Effector CD8-positive, alpha-beta T cell (primary cell): ENCODE measurements at regions not wholly inside any gene's neighbourhood (a gene's known extent, or its start where the extent isn't known, plus 50 kb on each side); places are given as distances from the start of the nearest gene placed in this dataset.
"Not testable (repeated sequence)": the region's sequence is repeated elsewhere in the genome, so short reads cannot be mapped to it uniquely, and the experiment has no call there.

Experiments used
- DNase-seq: peaks from one replicate; lab custom pipeline; 2025; lab: John Stamatoyannopoulos, UW

GRCh38 chr5:117624201-117624600 lies 1049.6 kb upstream of the SEMA6A start:
- DNase-seq, result no peak

GRCh38 chr5:117623042-117623805 lies 1048.6 kb upstream of the SEMA6A start:
- no peak for DNase-seq

- no peak for DNase-seq
Observed at GRCh38 chr5:117621921-117622320, 1047.3 kb upstream of the SEMA6A start.

- no peak for DNase-seq
Observed at GRCh38 chr5:117615226-117615625, 1040.6 kb upstream of the SEMA6A start.

- no peak for DNase-seq
Observed at GRCh38 chr5:117614408-117614807, 1039.8 kb upstream of the SEMA6A start.

GRCh38 chr5:117604845-117605244 lies 1030.2 kb upstream of the SEMA6A start:
- DNase-seq, result no peak

- not testable (repeated sequence) for DNase-seq
Observed at GRCh38 chr5:117599811-117600210, 1025.2 kb upstream of the SEMA6A start.

- DNase-seq, result no peak
Observed at GRCh38 chr5:117594166-117594565, 1019.5 kb upstream of the SEMA6A start.

- DNase-seq, result no peak
Observed at GRCh38 chr5:117590944-117591343, 1016.3 kb upstream of the SEMA6A start.

- DNase-seq, result no peak
Observed at GRCh38 chr5:117588611-117589010, 1014.0 kb upstream of the SEMA6A start.

- no peak for DNase-seq
Observed at GRCh38 chr5:117587111-117587510, 1012.5 kb upstream of the SEMA6A start.

- no peak for DNase-seq
Observed at GRCh38 chr5:117568622-117569021, 994.0 kb upstream of the SEMA6A start.

GRCh38 chr5:117568126-117568525 lies 993.5 kb upstream of the SEMA6A start:
- no peak for DNase-seq

GRCh38 chr5:117562647-117563046 lies 988.0 kb upstream of the SEMA6A start:
- no peak for DNase-seq

- DNase-seq, result no peak
Observed at GRCh38 chr5:117561531-117561930, 986.9 kb upstream of the SEMA6A start.

- DNase-seq, result no peak
Observed at GRCh38 chr5:117559005-117559844, 984.6 kb upstream of the SEMA6A start.

GRCh38 chr5:117551236-117551635 lies 976.6 kb upstream of the SEMA6A start:
- no peak for DNase-seq

- DNase-seq, result no peak
Observed at GRCh38 chr5:117547192-117547591, 972.6 kb upstream of the SEMA6A start.

- no peak for DNase-seq
Observed at GRCh38 chr5:117539692-117540091, 965.1 kb upstream of the SEMA6A start.

- no peak for DNase-seq
Observed at GRCh38 chr5:117533792-117534191, 959.2 kb upstream of the SEMA6A start.

GRCh38 chr5:117533051-117533670 lies 958.5 kb upstream of the SEMA6A start:
- DNase-seq, result not testable (repeated sequence)

- DNase-seq, result no peak
Observed at GRCh38 chr5:117519957-117520500, 945.4 kb upstream of the SEMA6A start.
